Thymus (tissue), 11 donors: ENCODE measurements at regions not wholly inside any gene's neighbourhood (a gene's known extent, or its start where the extent isn't known, plus 50 kb on each side); places are given as distances from the start of the nearest gene placed in this dataset.
"Not testable (repeated sequence)": the region's sequence is repeated elsewhere in the genome, so short reads cannot be mapped to it uniquely, and the experiment has no call there.

Source experiments
- DNase-seq, 9 donors: peaks; one replicate each; pipeline ENCODE4 v3.0.0-alpha.2; 2013; ENCODE audit warnings: low spot score in 9 of 9, low read depth in 6 of 9, missing footprints in 1 of 9
- H3K27ac ChIP-seq, 2 donors: one replicate each; pipeline ENCODE4 v1.5.1; 2013; ENCODE audit warnings: control low read depth in 1 of 2, low read depth in 1 of 2, low read length in 1 of 2, mild to moderate bottlenecking in 1 of 2, moderate library complexity in 1 of 2
- H3K27me3 ChIP-seq, 2 donors: one replicate each; pipeline ENCODE4 v1.5.1; 2013; ENCODE audit warnings: low read length in 1 of 2; ENCODE audit not compliant: control insufficient read depth in 2 of 2, insufficient read depth in 1 of 2
- H3K36me3 ChIP-seq, 2 donors: one replicate each; pipeline ENCODE4 v1.5.1; 2013; ENCODE audit warnings: low read length in 1 of 2, mild to moderate bottlenecking in 1 of 2, moderate library complexity in 1 of 2; ENCODE audit not compliant: control insufficient read depth in 2 of 2, insufficient read depth in 2 of 2
- H3K4me1 ChIP-seq, 2 donors: one replicate each; pipeline ENCODE4 v1.5.1; 2013; ENCODE audit warnings: low read length in 2 of 2; ENCODE audit not compliant: control insufficient read depth in 2 of 2, insufficient read depth in 2 of 2
- H3K4me3 ChIP-seq, 2 donors: one replicate each; pipeline ENCODE4 v1.5.1; 2013; ENCODE audit warnings: low read length in 2 of 2, control low read depth in 1 of 2, mild to moderate bottlenecking in 1 of 2
- H3K9me3 ChIP-seq, 2 donors: one replicate each; pipeline ENCODE4 v1.5.1; 2013; ENCODE audit warnings: low read length in 1 of 2, mild to moderate bottlenecking in 1 of 2; ENCODE audit not compliant: control insufficient read depth in 2 of 2, insufficient read depth in 1 of 2
- WGBS: extraction: QIAGEN DNeasy Blood & Tissue Kit; methylation state at CpG from one replicate; pipeline ENCODE4 v1.1.7; 2013; 5-methylcytosine and 5-hydroxymethylcytosine counted together
- donor health status: healthy.

- H3K9me3 ChIP-seq, result peaks cover 0 to 9% of the 10 kb centered on the region in 2 donors
- no peak overlapping the region for H3K27ac ChIP-seq
- no peaks in the 10 kb centered on the region for H3K4me1 ChIP-seq
- no peaks in the 10 kb centered on the region for H3K36me3 ChIP-seq
- no peak for DNase-seq
- no peak overlapping the region for H3K4me3 ChIP-seq
- WGBS, result 80% methylated on average over 3 of the region's 3 CpGs
- no peaks in the 10 kb centered on the region for H3K27me3 ChIP-seq
These were observed 133.1 kb upstream of the SEMA3C start for GRCh38 chr7:81051811-81052413.

GRCh38 chr7:81045491-81046030 lies 126.7 kb upstream of the SEMA3C start:
- no peaks in the 10 kb centered on the region for H3K4me1 ChIP-seq
- no peak overlapping the region for H3K4me3 ChIP-seq
- H3K36me3 ChIP-seq, result no peaks in the 10 kb centered on the region
- no peak for DNase-seq
- no peaks in the 10 kb centered on the region for H3K27me3 ChIP-seq
- no peak overlapping the region for H3K27ac ChIP-seq
- peaks cover 0 to 15% of the 10 kb centered on the region in 2 donors for H3K9me3 ChIP-seq

- not testable (repeated sequence) for H3K4me1 ChIP-seq, H3K27ac ChIP-seq, H3K36me3 ChIP-seq, H3K27me3 ChIP-seq, DNase-seq, H3K4me3 ChIP-seq
- WGBS, result 92% methylated on average over 21 of the region's 21 CpGs
- H3K9me3 ChIP-seq, result peaks cover 0 to 12% of the 10 kb centered on the region in 2 donors
These were observed 123.8 kb upstream of the SEMA3C start for GRCh38 chr7:81042646-81043045.

GRCh38 chr7:81040496-81040895 lies 121.6 kb upstream of the SEMA3C start:
- Histone ChIP-seq H3K27ac (no peak overlapping the region), H3K4me1 (no peaks in the 10 kb centered on the region), H3K36me3 (no peaks in the 10 kb centered on the region), H3K27me3 (no peaks in the 10 kb centered on the region), H3K4me3 (no peak overlapping the region), H3K9me3 (peaks cover 0 to 4% of the 10 kb centered on the region in 2 donors)
- no peak for DNase-seq
- 92% methylated on average over 1 of the region's 1 CpG for WGBS

GRCh38 chr7:81036871-81037270 lies 118.0 kb upstream of the SEMA3C start:
- Histone ChIP-seq H3K9me3 (peaks cover 0 to 4% of the 10 kb centered on the region in 2 donors), H3K36me3 (no peaks in the 10 kb centered on the region), H3K4me1 (no peaks in the 10 kb centered on the region), H3K4me3 (no peak overlapping the region), H3K27ac (no peak overlapping the region), H3K27me3 (no peaks in the 10 kb centered on the region)
- no peak for DNase-seq

GRCh38 chr7:81036057-81036456 lies 117.2 kb upstream of the SEMA3C start:
- no peak overlapping the region for H3K4me3 ChIP-seq
- H3K4me1 ChIP-seq, result no peaks in the 10 kb centered on the region
- WGBS, result 93% methylated on average over 5 of the region's 5 CpGs
- no peak overlapping the region for H3K27ac ChIP-seq
- no peaks in the 10 kb centered on the region for H3K36me3 ChIP-seq
- DNase-seq, result no peak
- no peaks in the 10 kb centered on the region for H3K27me3 ChIP-seq
- peaks cover 0 to 4% of the 10 kb centered on the region in 2 donors for H3K9me3 ChIP-seq

- WGBS, result 97% methylated on average over 3 of the region's 3 CpGs
- Histone ChIP-seq H3K4me1 (no peaks in the 10 kb centered on the region), H3K27me3 (no peaks in the 10 kb centered on the region), H3K4me3 (no peak overlapping the region), H3K9me3 (no peaks in the 10 kb centered on the region), H3K27ac (no peak overlapping the region), H3K36me3 (no peaks in the 10 kb centered on the region)
- no peak for DNase-seq
These were observed 113.1 kb upstream of the SEMA3C start for GRCh38 chr7:81031996-81032395.

- DNase-seq, result no peak
- 88% methylated on average over 2 of the region's 2 CpGs for WGBS
- Histone ChIP-seq H3K27ac (no peak overlapping the region), H3K27me3 (no peaks in the 10 kb centered on the region), H3K4me3 (no peak overlapping the region), H3K4me1 (no peaks in the 10 kb centered on the region), H3K9me3 (no peaks in the 10 kb centered on the region), H3K36me3 (no peaks in the 10 kb centered on the region)
These were observed 112.4 kb upstream of the SEMA3C start for GRCh38 chr7:81031243-81031642.

GRCh38 chr7:81030472-81030871 lies 111.6 kb upstream of the SEMA3C start:
- DNase-seq, result no peak
- Histone ChIP-seq H3K4me3 (no peak overlapping the region), H3K27ac (no peak overlapping the region), H3K4me1 (no peaks in the 10 kb centered on the region), H3K36me3 (no peaks in the 10 kb centered on the region), H3K27me3 (no peaks in the 10 kb centered on the region), H3K9me3 (no peaks in the 10 kb centered on the region)
- WGBS, result 94% methylated on average over 3 of the region's 3 CpGs
